K562 (cell line): ENCODE measurements at regions not wholly inside any gene's neighbourhood (a gene's known extent, or its start where the extent isn't known, plus 50 kb on each side); places are given as distances from the start of the nearest gene placed in this dataset.

Experiments used
- ATAC-seq: fragments of 200-7000 bp; cut with Tn5 transposase; 3 replicates; pipeline ENCODE4 v1.9.1; 2020; ENCODE audit warnings: moderate library complexity
- BruUV-seq: library from RNA; stranded (reverse); fragments of 400-500 nt; replicated peaks from 2 replicates; lab custom pipeline; 2021; lab: Mats Ljungman, UMichigan
- CTCF ChIA-PET: fragments of 300-600 bp; formaldehyde crosslinking; extraction: SDS; loops from one replicate; lab custom pipeline; 2021; ENCODE audit warnings: low intra/inter-chr PET ratio; lab: Yijun Ruan, JAX
- POLR2A ChIA-PET: fragments of 300-600, 350-650 bp; sonication (Branson Sonifier 250); formaldehyde crosslinking; extraction: SDS; loops from one replicate; lab custom pipeline; 2021; ENCODE audit warnings: antibody characterized with exemption, inconsistent platforms; lab: Yijun Ruan, JAX
- DNase-seq, 4 experiments: peaks; one replicate each; pipeline versions ENCODE4 v3.0.0 to v3.0.0-alpha.2; 2011 to 2018; ENCODE audit warnings: low spot score in 3 of 4, mixed read lengths in 3 of 4; ENCODE audit errors: extremely low read depth in 1 of 4
- FAIRE-seq: peaks from 2 replicates; lab custom pipeline; 2011; peaks lifted over from hg19 to GRCh38; lab: Jason Lieb, UNC
- H2AFZ ChIP-seq: 2 replicates; pipeline ENCODE4 v1.6.0; 2011; ENCODE audit warnings: low read depth, low read length, control low read depth, inconsistent platforms
- H3K27ac ChIP-seq: fragments of 200-600 bp; 3 replicates; pipeline ENCODE4 v1.8.0; 2011; ENCODE audit warnings: low read depth, mild to moderate bottlenecking, control low read depth, inconsistent platforms, low read length, moderate library complexity, mixed read lengths; ENCODE audit errors: extremely low read depth
- H3K27me3 ChIP-seq, 2 experiments: fragments of 300-600 bp in 1 of 2; 2 replicates in 1 of 2; 3 replicates in 1 of 2; pipeline versions ENCODE4 v1.6.0 to v1.8.0; 2011; ENCODE audit warnings: inconsistent platforms in 2 of 2, low read length in 2 of 2, mild to moderate bottlenecking in 1 of 2, mixed read lengths in 1 of 2, moderate library complexity in 1 of 2; ENCODE audit not compliant: control insufficient read depth in 2 of 2, insufficient read depth in 2 of 2
- H3K36me3 ChIP-seq: fragments of 300-600 bp; 3 replicates; pipeline ENCODE4 v1.8.0; 2011; ENCODE audit warnings: mild to moderate bottlenecking, low read length, inconsistent platforms; ENCODE audit not compliant: control insufficient read depth, insufficient read depth
- H3K4me1 ChIP-seq, 2 experiments: fragments of 200-600 bp in 1 of 2; replicated peaks in 1 of 2; 2 replicates in 1 of 2; 3 replicates in 1 of 2; pipeline versions ENCODE4 v1.5.1 to v1.8.0; 2011; ENCODE audit warnings: inconsistent platforms in 2 of 2, low read length in 2 of 2, mild to moderate bottlenecking in 1 of 2, mixed read lengths in 1 of 2, moderate library complexity in 1 of 2; ENCODE audit not compliant: control insufficient read depth in 2 of 2, insufficient read depth in 2 of 2
- H3K4me2 ChIP-seq: 2 replicates; pipeline ENCODE4 v1.6.1; 2011; ENCODE audit warnings: low read length, control low read depth, inconsistent platforms, mixed read lengths; ENCODE audit not compliant: insufficient read depth
- H3K4me3 ChIP-seq: fragments of 200-600 bp; sonication (generic), shearing (Covaris generic); 2 replicates; pipeline ENCODE4 v1.5.1; 2016; ENCODE audit warnings: control low read depth, inconsistent platforms
- H3K79me2 ChIP-seq: fragments of 200-600 bp; 3 replicates; pipeline ENCODE4 v1.8.0; 2011; ENCODE audit warnings: low read length, inconsistent platforms; ENCODE audit not compliant: control insufficient read depth, insufficient read depth
- H3K9ac ChIP-seq, 2 experiments: 2 replicates each; pipeline versions ENCODE4 v1.6.0 to v1.6.1; 2011; ENCODE audit warnings: low read depth in 2 of 2, low read length in 2 of 2, control low read depth in 1 of 2, inconsistent platforms in 1 of 2, mild to moderate bottlenecking in 1 of 2, mixed read lengths in 1 of 2; ENCODE audit not compliant: insufficient read depth in 1 of 2
- H3K9me1 ChIP-seq: one replicate; pipeline ENCODE4 v1.6.0; 2011; ENCODE audit warnings: inconsistent platforms, mild to moderate bottlenecking, low read length, moderate library complexity; ENCODE audit not compliant: control insufficient read depth, insufficient read depth
- H3K9me3 ChIP-seq: replicated peaks from 2 replicates; pipeline ENCODE4 v1.5.1; 2011; ENCODE audit warnings: low read depth, low read length, inconsistent platforms; ENCODE audit not compliant: control insufficient read depth, insufficient read depth
- H4K20me1 ChIP-seq: replicated peaks from 2 replicates; pipeline ENCODE4 v1.6.1; 2011; ENCODE audit warnings: low read length, inconsistent platforms, mixed read lengths; ENCODE audit not compliant: control insufficient read depth, insufficient read depth
- EGR1 ChIP-seq: fragments of 450-650 bp; conservative IDR thresholded peaks from 2 replicates; pipeline ENCODE4 v1.6.1; 2017; ENCODE audit warnings: mild to moderate bottlenecking
- HMG20B ChIP-seq: fragments of 250-450 bp; sonication (Bioruptor Pico); IDR thresholded peaks from 2 replicates; pipeline ENCODE4 v1.5.0; 2021; ENCODE audit warnings: mild to moderate bottlenecking
- IFI16 ChIP-seq: fragments of 250-450 bp; sonication (Bioruptor Pico); IDR thresholded peaks from 2 replicates; pipeline ENCODE4 v2.1.2; 2022; ENCODE audit warnings: mild to moderate bottlenecking, inconsistent platforms
- MIER1 ChIP-seq: fragments of 450-650 bp; IDR thresholded peaks from 2 replicates; pipeline ENCODE4 v1.6.1; 2016; ENCODE audit warnings: antibody characterized with exemption, mild to moderate bottlenecking, low read depth
- MTF1 ChIP-seq: fragments of 250-450 bp; sonication (Bioruptor Pico); IDR thresholded peaks from 2 replicates; pipeline ENCODE4 v1.9.0; 2021; ENCODE audit warnings: moderate library complexity, mild to moderate bottlenecking, inconsistent platforms, borderline replicate concordance
- PHF20 ChIP-seq: fragments of 450-650 bp; IDR thresholded peaks from 2 replicates; pipeline ENCODE4 v1.6.1; 2018; ENCODE audit not compliant: partially characterized antibody
- SIN3A ChIP-seq, 2 experiments: fragments of 150-350 bp in 1 of 2; IDR thresholded peaks; 2 replicates each; pipeline ENCODE4 v1.6.1; 2011 to 2016; ENCODE audit warnings: borderline replicate concordance in 2 of 2, low read depth in 2 of 2, low read length in 2 of 2, mild to moderate bottlenecking in 2 of 2, moderate library complexity in 2 of 2; ENCODE audit not compliant: control insufficient read depth in 1 of 2
- SMAD2 ChIP-seq: fragments of 150-350 bp; IDR thresholded peaks from 2 replicates; pipeline ENCODE4 v1.6.1; 2014; ENCODE audit warnings: low read depth, mild to moderate bottlenecking, low read length
- SMARCA5 ChIP-seq: fragments of 450-650 bp; IDR thresholded peaks from 2 replicates; pipeline ENCODE4 v1.6.1; 2016
- SUPT5H ChIP-seq: fragments of 450-650 bp; IDR thresholded peaks from 2 replicates; pipeline ENCODE4 v1.6.1; 2016
- TAL1 ChIP-seq: fragments of 450-650 bp; IDR thresholded peaks from 2 replicates; pipeline ENCODE4 v1.6.1; 2016; ENCODE audit warnings: mild to moderate bottlenecking
- TARDBP ChIP-seq: fragments of 450-650 bp; IDR thresholded peaks from 2 replicates; pipeline ENCODE4 v1.6.1; 2016
- TFAM ChIP-seq: fragments of 250-450 bp; sonication (Bioruptor Pico); conservative IDR thresholded peaks from 2 replicates; pipeline ENCODE4 v1.5.0; 2021; ENCODE audit warnings: mild to moderate bottlenecking, moderate library complexity
- ZNF263 ChIP-seq: sonication (generic); formaldehyde crosslinking; IDR thresholded peaks from 2 replicates; pipeline ENCODE4 v1.8.0; 2022; ENCODE audit warnings: mild to moderate bottlenecking, missing genetic modification reagents, borderline replicate concordance
- ZNF695 ChIP-seq: fragments of 450-650 bp; formaldehyde crosslinking; IDR thresholded peaks from 2 replicates; pipeline ENCODE4 v1.4.0; 2020; ENCODE audit warnings: mild to moderate bottlenecking, moderate library complexity
- ZNF699 ChIP-seq: fragments of 250-450 bp; sonication (Bioruptor Pico); IDR thresholded peaks from 2 replicates; pipeline ENCODE4 v1.8.0; 2021; ENCODE audit warnings: mild to moderate bottlenecking, moderate library complexity; ENCODE audit not compliant: insufficient replicate concordance
- ZNF830 ChIP-seq: fragments of 250-450 bp; sonication (Bioruptor Pico); IDR thresholded peaks from 2 replicates; pipeline ENCODE4 v1.5.0; 2021; ENCODE audit warnings: mild to moderate bottlenecking
- WGBS: fragments of 100-300 bp; shearing (Covaris generic); methylation state at CpG from one replicate; pipeline ENCODE4 v1.1.6; 2016; ENCODE audit warnings: low coverage, mixed read lengths; ENCODE audit not compliant: insufficient coverage; ENCODE audit errors: missing lambda C conversion rate; 5-methylcytosine and 5-hydroxymethylcytosine counted together
- in situ Hi-C: fragments of 300-500 bp; cut with MboI; formaldehyde crosslinking; loops from 4 replicates; pipeline ENCODE4 v1.15.0; 2018; ENCODE audit warnings: inconsistent platforms, mixed read lengths
- intact Hi-C: fragments of 100-400 bp; cut with micrococcal nuclease; formaldehyde crosslinking; loops from 2 replicates; pipeline ENCODE4 v1.14.2; 2022
- TF ChIP-seq, protein P1 (sequence below): fragments of 450-650 bp; IDR thresholded peaks from 2 replicates; pipeline ENCODE4 v1.7.1; 2018; ENCODE audit warnings: mild to moderate bottlenecking, low read depth; ENCODE audit not compliant: partially characterized antibody
- TF ChIP-seq, protein P2 (sequence below): fragments of 450-650 bp; IDR thresholded peaks from one replicate; pipeline ENCODE4 v1.6.1; 2018; ENCODE audit warnings: mild to moderate bottlenecking, moderate library complexity; ENCODE audit not compliant: partially characterized antibody

DNA sequence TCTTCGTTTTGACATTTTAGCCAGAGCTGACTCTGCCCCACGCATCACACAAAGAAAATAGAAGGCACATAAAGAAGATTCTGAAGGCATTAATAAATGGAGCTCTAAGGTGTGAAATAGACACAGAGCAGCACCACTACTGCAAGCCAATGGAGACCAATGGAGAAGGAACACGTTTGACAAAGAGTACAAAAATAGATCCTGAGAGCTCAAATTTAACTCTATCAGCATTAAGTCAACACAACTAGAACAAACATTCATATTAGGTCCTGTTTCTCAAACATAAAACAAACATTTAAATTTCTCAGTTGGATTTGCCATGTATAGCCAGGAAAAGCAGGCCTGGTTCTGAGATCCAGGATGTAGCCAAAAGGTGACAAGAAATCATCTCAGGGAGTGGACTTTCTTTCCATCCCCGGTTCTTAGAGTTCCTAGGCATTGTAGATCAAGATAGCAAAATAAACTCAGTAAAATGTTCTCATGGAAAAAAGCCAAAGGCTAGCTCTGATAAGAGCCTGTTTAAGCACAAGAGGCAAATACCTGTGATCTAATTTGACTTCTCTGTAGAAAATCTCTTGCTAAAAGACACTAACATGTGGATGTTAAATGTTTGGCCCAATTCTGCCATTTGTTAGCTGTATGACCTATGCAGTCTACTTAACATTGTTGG lies 174.2 kb upstream of the VIPR2 start:
- Histone ChIP-seq H3K4me2 (no peak overlapping the region), H3K9me1 (no peaks in the 10 kb centered on the region), H3K9me3 (0 out of 2 replicates have a peak, but pooled peaks cover 2% of the 10 kb centered on the region), H3K79me2 (no peaks in the 10 kb centered on the region), H3K27me3 (no peaks in the 10 kb centered on the region), H3K9ac (no peak overlapping the region), H3K4me1 (no peaks in the 10 kb centered on the region), H4K20me1 (no peaks in the 10 kb centered on the region), H2AFZ (no peak overlapping the region), H3K4me3 (no peak overlapping the region), H3K36me3 (no peaks in the 10 kb centered on the region), H3K27ac (no peak overlapping the region)
- no peak for FAIRE-seq
- ChIA-PET POLR2A (interaction anchor here (0.6 to 1.4 kb wide), 4 partner anchors 8 to 1674 kb away, joined by 3 to 4 read pairs (median 4); no protein-coding TSS in a partner anchor), CTCF (no interaction called here)
- no TSS peak for BruUV-seq
- no peak for DNase-seq
- intact Hi-C loops (no loop called here), in situ Hi-C loops (no loop called here)
- no peak for TF ChIP-seq ZNF695 (CRISPR knock-in tag)
- TF ChIP-seq, protein P1, sequence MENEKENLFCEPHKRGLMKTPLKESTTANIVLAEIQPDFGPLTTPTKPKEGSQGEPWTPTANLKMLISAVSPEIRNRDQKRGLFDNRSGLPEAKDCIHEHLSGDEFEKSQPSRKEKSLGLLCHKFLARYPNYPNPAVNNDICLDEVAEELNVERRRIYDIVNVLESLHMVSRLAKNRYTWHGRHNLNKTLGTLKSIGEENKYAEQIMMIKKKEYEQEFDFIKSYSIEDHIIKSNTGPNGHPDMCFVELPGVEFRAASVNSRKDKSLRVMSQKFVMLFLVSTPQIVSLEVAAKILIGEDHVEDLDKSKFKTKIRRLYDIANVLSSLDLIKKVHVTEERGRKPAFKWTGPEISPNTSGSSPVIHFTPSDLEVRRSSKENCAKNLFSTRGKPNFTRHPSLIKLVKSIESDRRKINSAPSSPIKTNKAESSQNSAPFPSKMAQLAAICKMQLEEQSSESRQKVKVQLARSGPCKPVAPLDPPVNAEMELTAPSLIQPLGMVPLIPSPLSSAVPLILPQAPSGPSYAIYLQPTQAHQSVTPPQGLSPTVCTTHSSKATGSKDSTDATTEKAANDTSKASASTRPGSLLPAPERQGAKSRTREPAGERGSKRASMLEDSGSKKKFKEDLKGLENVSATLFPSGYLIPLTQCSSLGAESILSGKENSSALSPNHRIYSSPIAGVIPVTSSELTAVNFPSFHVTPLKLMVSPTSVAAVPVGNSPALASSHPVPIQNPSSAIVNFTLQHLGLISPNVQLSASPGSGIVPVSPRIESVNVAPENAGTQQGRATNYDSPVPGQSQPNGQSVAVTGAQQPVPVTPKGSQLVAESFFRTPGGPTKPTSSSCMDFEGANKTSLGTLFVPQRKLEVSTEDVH: no peak
- no peak for TF ChIP-seq SMAD2
- no peak for TF ChIP-seq TAL1
- no peak for TF ChIP-seq TFAM
- TF ChIP-seq ZNF699: no peak
- no peak for TF ChIP-seq MTF1 (CRISPR knock-in tag)
- no peak for TF ChIP-seq SIN3A (IDR thresholded peaks at IDR 0.05; ENCODE audit: borderline replicate concordance in 2 of 2, control insufficient read depth in 1 of 2, low read depth in 2 of 2, low read length in 2 of 2)
- no peak for TF ChIP-seq HMG20B
- no peak for TF ChIP-seq EGR1
- TF ChIP-seq MIER1: no peak
- no peak for TF ChIP-seq ZNF830 (CRISPR knock-in tag)
- TF ChIP-seq, protein P2, sequence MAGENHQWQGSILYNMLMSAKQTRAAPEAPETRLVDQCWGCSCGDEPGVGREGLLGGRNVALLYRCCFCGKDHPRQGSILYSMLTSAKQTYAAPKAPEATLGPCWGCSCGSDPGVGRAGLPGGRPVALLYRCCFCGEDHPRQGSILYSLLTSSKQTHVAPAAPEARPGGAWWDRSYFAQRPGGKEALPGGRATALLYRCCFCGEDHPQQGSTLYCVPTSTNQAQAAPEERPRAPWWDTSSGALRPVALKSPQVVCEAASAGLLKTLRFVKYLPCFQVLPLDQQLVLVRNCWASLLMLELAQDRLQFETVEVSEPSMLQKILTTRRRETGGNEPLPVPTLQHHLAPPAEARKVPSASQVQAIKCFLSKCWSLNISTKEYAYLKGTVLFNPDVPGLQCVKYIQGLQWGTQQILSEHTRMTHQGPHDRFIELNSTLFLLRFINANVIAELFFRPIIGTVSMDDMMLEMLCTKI: no peak
- no peak for TF ChIP-seq IFI16 (CRISPR knock-in tag)
- TF ChIP-seq ZNF263: no peak
- TF ChIP-seq TARDBP: no peak
- no peak for TF ChIP-seq SMARCA5
- TF ChIP-seq SUPT5H: no peak
- no peak for TF ChIP-seq PHF20
- no peak for ATAC-seq
- 4% methylated on average over 4 of the region's 4 CpGs for WGBS
